SU-DHL-6 (cell line): ENCODE measurements at regions not wholly inside any gene's neighbourhood (a gene's known extent, or its start where the extent isn't known, plus 50 kb on each side); places are given as distances from the start of the nearest gene placed in this dataset.

Experiments
- H2AFZ ChIP-seq: fragments of 200-600 bp; sonication (generic); 2 replicates; pipeline ENCODE4 v1.6.1; 2014; ENCODE audit warnings: low read depth, mild to moderate bottlenecking, moderate library complexity, mixed read lengths, antibody characterized with exemption, low read length; ENCODE audit not compliant: severe bottlenecking
- H3F3A ChIP-seq: fragments of 200-600 bp; shearing (Covaris generic); 2 replicates; pipeline ENCODE4 v1.6.0; 2016; ENCODE audit warnings: antibody characterized with exemption, mild to moderate bottlenecking; ENCODE audit not compliant: insufficient read depth
- H3K27ac ChIP-seq: fragments of 200-600 bp; sonication (generic); 2 replicates; pipeline ENCODE4 v1.5.1; 2016; ENCODE audit warnings: low read depth, mild to moderate bottlenecking, low read length, moderate library complexity, mixed read lengths
- H3K27me3 ChIP-seq: fragments of 200-600 bp; sonication (generic), shearing (Covaris generic); 2 replicates; pipeline ENCODE4 v1.6.0; 2014; ENCODE audit warnings: mild to moderate bottlenecking, low read length
- H3K36me3 ChIP-seq: fragments of 200-600 bp; sonication (generic); 2 replicates; pipeline ENCODE4 v1.6.1; 2014; ENCODE audit warnings: mild to moderate bottlenecking, low read length, mixed read lengths
- H3K4me2 ChIP-seq: fragments of 300-600, 200-600 bp; shearing (Covaris generic), sonication (generic); 2 replicates; pipeline ENCODE4 v1.6.0; 2014; ENCODE audit warnings: low read length, low read depth, mild to moderate bottlenecking; ENCODE audit not compliant: poor library complexity, severe bottlenecking
- H3K4me3 ChIP-seq: fragments of 200-600 bp; sonication (generic); 2 replicates; pipeline ENCODE4 v1.5.1; 2014; ENCODE audit warnings: antibody characterized with exemption, low read length, mild to moderate bottlenecking, mixed read lengths; ENCODE audit not compliant: insufficient read depth, poor library complexity, severe bottlenecking
- H3K79me2 ChIP-seq: fragments of 200-600 bp; sonication (generic); 2 replicates; pipeline ENCODE4 v1.6.1; 2014; ENCODE audit warnings: mild to moderate bottlenecking, low read length, moderate library complexity; ENCODE audit not compliant: insufficient read depth
- H3K9ac ChIP-seq: fragments of 200-600 bp; sonication (generic); 2 replicates; pipeline ENCODE4 v1.7.0; 2014; ENCODE audit warnings: mild to moderate bottlenecking, low read length
- H3K9me2 ChIP-seq: fragments of 200-600 bp; sonication (generic); replicated peaks from 2 replicates; pipeline ENCODE4 v1.6.1; 2014; ENCODE audit warnings: low read length; ENCODE audit not compliant: insufficient read depth
- H3K9me3 ChIP-seq: fragments of 200-600 bp; sonication (generic); 2 replicates; pipeline ENCODE4 v1.6.1; 2014; ENCODE audit warnings: low read length, mixed read lengths; ENCODE audit not compliant: insufficient read depth
- H4K20me1 ChIP-seq: fragments of 200-600 bp; sonication (generic); 2 replicates; pipeline ENCODE4 v1.6.1; 2014; ENCODE audit warnings: low read depth, mild to moderate bottlenecking, antibody characterized with exemption, low read length, moderate library complexity, mixed read lengths
- EZH2phosphoT487 ChIP-seq: fragments of 200-600 bp; sonication (generic), shearing (Covaris generic); conservative IDR thresholded peaks from 2 replicates; pipeline ENCODE4 v1.6.1; 2018; ENCODE audit warnings: mild to moderate bottlenecking, antibody characterized with exemption, low read length, moderate library complexity, mixed read lengths
- TF ChIP-seq, protein P1 (sequence below): fragments of 200-600 bp; sonication (generic); IDR thresholded peaks from one replicate; pipeline ENCODE4 v1.5.1; 2017; ENCODE audit warnings: antibody characterized with exemption, mild to moderate bottlenecking, low read length, moderate library complexity; ENCODE audit not compliant: insufficient read depth, poor library complexity, severe bottlenecking

DNA sequence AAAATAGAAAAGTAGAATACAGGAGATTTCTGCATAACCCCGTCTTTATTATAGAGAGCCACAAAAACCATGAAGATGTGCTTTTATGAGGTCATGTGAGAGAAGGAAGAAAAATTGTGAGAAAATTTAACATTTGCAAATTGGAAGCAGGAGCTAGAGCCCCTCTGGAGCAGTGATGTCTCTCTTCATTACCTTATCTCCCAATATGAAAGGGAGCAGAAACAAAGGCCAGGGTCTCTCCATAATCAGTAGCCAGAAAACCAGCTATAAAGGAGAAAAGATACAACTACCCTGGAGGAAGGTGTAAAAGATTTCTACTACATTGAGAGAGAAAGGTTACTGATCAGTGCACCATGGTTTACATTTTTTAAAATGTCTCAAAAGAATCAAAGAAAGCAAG lies 53.2 kb upstream of the ITGA1 start:
- Histone ChIP-seq H3K9ac (no peak overlapping the region), H2AFZ (no peak overlapping the region), H3K9me3 (no peaks in the 10 kb centered on the region), H3K79me2 (no peaks in the 10 kb centered on the region), H3K27ac (no peak overlapping the region), H3K36me3 (no peaks in the 10 kb centered on the region), H4K20me1 (no peaks in the 10 kb centered on the region), H3K9me2 (0 out of 2 replicates have a peak, but pooled peaks cover 7% of the 10 kb centered on the region), H3F3A (no peaks in the 10 kb centered on the region), H3K4me2 (no peak overlapping the region), H3K27me3 (no peaks in the 10 kb centered on the region), H3K4me3 (no peak overlapping the region)
- TF ChIP-seq, protein P1, sequence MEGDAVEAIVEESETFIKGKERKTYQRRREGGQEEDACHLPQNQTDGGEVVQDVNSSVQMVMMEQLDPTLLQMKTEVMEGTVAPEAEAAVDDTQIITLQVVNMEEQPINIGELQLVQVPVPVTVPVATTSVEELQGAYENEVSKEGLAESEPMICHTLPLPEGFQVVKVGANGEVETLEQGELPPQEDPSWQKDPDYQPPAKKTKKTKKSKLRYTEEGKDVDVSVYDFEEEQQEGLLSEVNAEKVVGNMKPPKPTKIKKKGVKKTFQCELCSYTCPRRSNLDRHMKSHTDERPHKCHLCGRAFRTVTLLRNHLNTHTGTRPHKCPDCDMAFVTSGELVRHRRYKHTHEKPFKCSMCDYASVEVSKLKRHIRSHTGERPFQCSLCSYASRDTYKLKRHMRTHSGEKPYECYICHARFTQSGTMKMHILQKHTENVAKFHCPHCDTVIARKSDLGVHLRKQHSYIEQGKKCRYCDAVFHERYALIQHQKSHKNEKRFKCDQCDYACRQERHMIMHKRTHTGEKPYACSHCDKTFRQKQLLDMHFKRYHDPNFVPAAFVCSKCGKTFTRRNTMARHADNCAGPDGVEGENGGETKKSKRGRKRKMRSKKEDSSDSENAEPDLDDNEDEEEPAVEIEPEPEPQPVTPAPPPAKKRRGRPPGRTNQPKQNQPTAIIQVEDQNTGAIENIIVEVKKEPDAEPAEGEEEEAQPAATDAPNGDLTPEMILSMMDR: no peak
- no peak for TF ChIP-seq EZH2phosphoT487

DNA sequence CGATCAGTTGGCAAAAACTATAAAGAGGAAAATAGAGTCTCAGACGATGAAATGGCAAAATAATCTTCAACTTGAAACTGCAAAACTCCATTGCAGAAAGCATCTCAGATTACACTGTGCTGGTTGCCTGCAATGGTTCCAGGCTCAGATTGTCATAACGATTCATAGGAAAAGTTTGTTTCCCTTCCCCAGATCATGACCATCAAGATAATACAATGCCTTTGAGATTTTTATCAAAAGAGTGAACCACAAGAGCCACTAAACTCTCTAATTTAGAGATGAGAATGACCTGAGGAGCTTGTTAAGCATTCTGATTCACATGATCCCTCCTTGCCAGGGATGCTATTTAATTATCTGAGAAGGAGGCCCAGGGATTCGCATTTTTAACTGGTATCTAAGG lies 52.6 kb upstream of the ITGA1 start:
- Histone ChIP-seq H3F3A (no peaks in the 10 kb centered on the region), H3K9me2 (0 out of 2 replicates have a peak, but pooled peaks cover 7% of the 10 kb centered on the region), H3K36me3 (no peaks in the 10 kb centered on the region), H2AFZ (no peak overlapping the region), H3K4me2 (no peak overlapping the region), H3K9ac (no peak overlapping the region), H3K79me2 (no peaks in the 10 kb centered on the region), H3K27me3 (no peaks in the 10 kb centered on the region), H3K9me3 (no peaks in the 10 kb centered on the region), H3K4me3 (no peak overlapping the region), H4K20me1 (no peaks in the 10 kb centered on the region), H3K27ac (no peak overlapping the region)
- no peak for TF ChIP-seq EZH2phosphoT487
